GM19372 (cell line): ENCODE measurements at regions not wholly inside any gene's neighbourhood (a gene's known extent, or its start where the extent isn't known, plus 50 kb on each side); places are given as distances from the start of the nearest gene placed in this dataset.

ENCODE experiments used
- ATAC-seq: cut with Tn5 transposase; IDR thresholded peaks from one replicate; pipeline ENCODE4 v1.9.1; 2021; ENCODE audit warnings: mild to moderate bottlenecking, low read depth, moderate library complexity; ENCODE audit not compliant: unreplicated experiment

DNA sequence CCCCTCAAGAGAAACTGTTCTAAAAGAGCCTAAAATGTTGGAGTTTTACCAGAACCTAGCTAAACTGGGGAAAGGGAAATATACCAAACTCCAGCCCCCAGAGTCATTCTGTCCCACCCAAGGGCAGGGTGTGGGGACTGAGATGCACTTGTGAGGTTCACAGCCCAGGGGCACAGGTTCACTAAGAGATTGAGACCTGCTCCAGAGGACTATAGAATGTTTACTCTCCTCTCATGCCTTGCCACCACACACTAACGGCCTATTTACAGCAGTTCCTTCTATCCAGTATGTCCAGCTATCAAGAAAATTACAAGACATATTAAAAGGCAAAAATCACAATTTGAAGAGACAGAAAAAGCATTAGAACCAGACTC lies 60.6 kb upstream of the PARP11 start:
- no peak for ATAC-seq

- no peak for ATAC-seq
These were observed 60.0 kb upstream of the PARP11 start for GRCh38 chr12:3933074-3933818.

- ATAC-seq, result no peak
These were observed 58.6 kb upstream of the PARP11 start for GRCh38 chr12:3931776-3932175.

DNA sequence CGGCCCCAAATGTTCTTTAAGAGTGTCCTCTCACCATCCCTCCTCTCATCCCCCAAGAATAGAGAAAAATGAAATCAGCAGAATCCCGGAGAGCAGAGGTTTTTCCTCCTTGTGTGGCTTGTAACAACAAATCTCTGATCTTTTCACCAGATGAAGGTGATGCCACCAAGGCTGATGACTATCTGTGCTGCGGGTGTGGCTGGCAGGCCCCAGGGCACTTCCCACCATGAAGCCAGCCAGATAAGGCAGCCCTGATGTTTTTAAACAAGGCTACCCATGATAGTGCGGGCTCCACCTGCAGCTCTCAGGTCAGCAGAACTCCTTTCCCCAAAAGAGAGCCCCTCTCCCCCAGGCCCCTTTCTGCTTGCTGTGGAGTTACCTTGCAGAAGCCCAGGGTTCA lies 58.0 kb upstream of the PARP11 start:
- ATAC-seq, result no peak

DNA sequence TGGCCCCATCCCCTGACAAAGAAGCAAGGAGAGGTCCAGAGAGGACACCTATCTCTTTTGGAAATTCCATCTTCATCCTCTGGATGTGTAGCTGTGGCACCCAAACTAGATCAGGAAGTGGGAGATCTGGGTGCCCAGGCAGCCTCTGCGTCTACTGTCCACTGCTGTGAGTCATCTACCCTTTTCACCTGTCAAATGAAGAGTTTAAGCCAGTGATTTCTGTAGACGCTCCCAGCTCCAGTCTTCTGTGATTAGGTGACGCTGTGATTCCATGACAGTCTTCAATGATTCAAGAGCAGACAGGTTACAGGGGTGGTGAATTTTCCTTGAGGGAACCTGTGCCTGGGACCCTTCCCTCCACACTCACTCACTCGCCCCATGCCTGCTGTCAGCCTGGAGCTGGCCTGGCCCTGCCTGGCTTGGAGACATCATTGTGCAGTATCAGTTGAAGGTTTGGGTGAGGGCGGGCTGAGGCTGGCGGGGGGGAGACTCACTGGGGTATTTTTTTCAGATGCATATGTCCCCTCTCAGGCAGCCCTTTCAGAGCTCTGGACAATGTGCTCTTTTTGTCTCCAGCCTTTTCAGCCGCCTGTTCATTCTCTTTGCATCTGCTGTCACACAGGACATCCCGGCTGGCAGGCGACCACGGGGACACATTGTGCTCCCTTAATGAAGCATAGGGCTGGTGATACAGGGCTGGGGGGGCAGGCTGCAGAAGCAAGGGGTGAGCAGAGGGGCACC lies 56.8 kb upstream of the PARP11 start:
- no peak for ATAC-seq

DNA sequence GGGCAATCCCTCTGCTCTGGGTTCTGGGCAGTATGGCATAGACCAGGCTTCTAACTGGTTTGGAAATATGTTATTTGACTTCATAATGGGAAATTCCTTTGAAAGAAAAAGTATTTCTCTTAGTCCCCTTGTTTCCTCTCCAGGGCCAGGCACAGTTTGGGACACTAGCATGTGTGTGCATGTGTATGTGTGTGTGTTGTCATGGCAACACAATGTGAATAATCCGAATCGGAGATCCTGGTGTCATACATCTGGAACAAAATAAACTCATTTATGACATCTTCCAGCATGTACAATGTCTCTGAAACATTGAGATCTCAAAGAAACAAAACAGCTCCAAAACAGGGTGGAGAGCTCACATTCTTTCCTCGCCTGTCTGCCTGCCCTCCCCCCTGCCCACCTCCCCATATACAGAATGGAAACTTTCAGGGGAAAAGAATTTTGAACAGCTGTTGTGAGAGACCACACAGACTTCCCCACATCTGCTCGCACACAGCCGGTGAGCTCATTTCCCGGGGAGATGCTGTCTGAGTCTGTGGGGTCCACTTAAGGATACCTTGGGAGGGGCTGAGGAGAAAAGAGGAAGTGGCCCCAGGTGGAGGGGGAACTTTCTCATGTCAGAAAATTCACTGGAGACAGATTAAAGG lies 55.5 kb upstream of the PARP11 start:
- ATAC-seq, result no peak

DNA sequence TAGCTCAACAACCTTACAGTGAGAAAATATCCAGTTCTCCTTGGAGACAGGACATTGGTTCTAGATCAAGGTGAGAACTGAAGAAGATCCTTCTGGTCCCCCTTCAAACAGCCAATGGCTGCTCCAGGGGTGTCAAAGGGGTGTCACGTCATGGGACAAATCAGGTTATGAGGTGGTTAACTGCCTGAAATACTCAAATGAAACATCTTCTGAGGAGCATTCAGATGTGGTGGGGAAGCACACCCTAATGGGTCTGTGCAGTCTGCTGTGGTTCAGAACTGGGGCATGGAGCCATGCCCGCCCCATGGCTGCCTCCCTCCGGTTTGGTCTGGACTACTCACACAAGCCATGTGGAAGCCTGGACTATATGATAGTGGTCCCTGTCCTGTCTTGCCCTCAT lies 52.4 kb upstream of the PARP11 start:
- ATAC-seq, result no peak

DNA sequence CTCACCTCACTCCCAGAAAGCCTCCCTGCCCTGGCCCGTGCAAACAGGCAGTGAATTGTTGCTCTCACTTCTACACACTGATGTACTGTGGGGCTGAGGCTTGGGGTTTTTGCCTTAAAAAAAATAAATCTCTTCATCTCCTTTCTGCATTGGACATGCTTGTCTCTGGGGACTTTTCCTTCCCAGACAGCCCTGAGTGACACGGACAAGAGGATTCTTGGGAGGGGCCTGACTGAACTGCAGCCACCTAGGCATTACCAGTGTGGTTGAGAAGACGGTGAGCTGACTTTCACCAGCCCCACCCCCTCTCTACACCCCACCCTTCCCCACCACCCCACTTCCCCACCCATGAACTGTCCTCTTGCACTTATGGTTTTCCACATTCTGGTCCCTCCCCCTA lies 51.6 kb upstream of the PARP11 start:
- no peak for ATAC-seq

GRCh38 chr12:3923021-3923420 lies 49.8 kb upstream of the PARP11 start:
- no peak for ATAC-seq
